Gastroesophageal sphincter (tissue), 4 donors: ENCODE measurements at regions not wholly inside any gene's neighbourhood (a gene's known extent, or its start where the extent isn't known, plus 50 kb on each side); places are given as distances from the start of the nearest gene placed in this dataset.
"Not testable (repeated sequence)": the region's sequence is repeated elsewhere in the genome, so short reads cannot be mapped to it uniquely, and the experiment has no call there.

ENCODE experiments used
- ATAC-seq: fragments of 150-250 bp; one replicate; pipeline ENCODE4 v1.9.1; 2016; ENCODE audit warnings: mild to moderate bottlenecking, moderate library complexity
- H3K27ac ChIP-seq, 4 donors: fragments of 200-600 bp; sonication (generic) in 3 of 4; 1 replicate in 3 of 4; 2 replicates in 1 of 4; pipeline ENCODE4 v1.5.1; 2016 to 2019
- H3K27me3 ChIP-seq: fragments of 200-600 bp; sonication (generic); one replicate; pipeline ENCODE4 v1.5.1; 2019
- H3K36me3 ChIP-seq, 2 donors: fragments of 200-600 bp; sonication (generic); one replicate each; pipeline ENCODE4 v1.5.1; 2019; ENCODE audit warnings: control low read depth in 1 of 2
- H3K4me1 ChIP-seq, 3 donors: fragments of 200-600 bp; sonication (generic); 1 replicate in 2 of 3; 2 replicates in 1 of 3; pipeline ENCODE4 v1.5.1; 2016 to 2019; ENCODE audit warnings: control low read depth in 2 of 3
- H3K4me3 ChIP-seq, 2 donors: fragments of 200-600 bp; sonication (generic); one replicate each; pipeline ENCODE4 v1.5.1; 2019; ENCODE audit warnings: mild to moderate bottlenecking in 1 of 2, moderate library complexity in 1 of 2
- H3K9me3 ChIP-seq, 3 donors: fragments of 200-600 bp; sonication (generic); one replicate each; pipeline ENCODE4 v1.5.1; 2017 to 2019; ENCODE audit warnings: control low read depth in 2 of 3
- EP300 ChIP-seq: sonication (generic); formaldehyde crosslinking; IDR thresholded peaks from one replicate; pipeline ENCODE4 v1.6.1; 2017; ENCODE audit warnings: antibody characterized with exemption, mild to moderate bottlenecking
- POLR2A ChIP-seq, 2 donors: fragments of 450-650 bp; IDR thresholded peaks; one replicate each; pipeline ENCODE4 v1.6.1; 2017; ENCODE audit warnings: antibody characterized with exemption in 2 of 2, mild to moderate bottlenecking in 2 of 2, moderate library complexity in 1 of 2
- POLR2AphosphoS5 ChIP-seq: sonication (generic); formaldehyde crosslinking; IDR thresholded peaks from one replicate; pipeline ENCODE4 v1.6.1; 2017; ENCODE audit warnings: antibody characterized with exemption
- WGBS, 2 donors: methylation state at CpG; one replicate each; pipeline ENCODE4 v1.1.5; 2018; ENCODE audit warnings: low coverage in 1 of 2; 5-methylcytosine and 5-hydroxymethylcytosine counted together
- TF ChIP-seq, protein P1 (sequence below), 4 experiments: fragments of 200-600 bp in 2 of 4; fragments of 450-650 bp in 2 of 4; sonication (generic) in 1 of 4; IDR thresholded peaks; one replicate each; pipeline ENCODE4 v1.5.1; 2017 to 2019; ENCODE audit warnings: antibody characterized with exemption in 4 of 4, mild to moderate bottlenecking in 2 of 4, moderate library complexity in 2 of 4

DNA sequence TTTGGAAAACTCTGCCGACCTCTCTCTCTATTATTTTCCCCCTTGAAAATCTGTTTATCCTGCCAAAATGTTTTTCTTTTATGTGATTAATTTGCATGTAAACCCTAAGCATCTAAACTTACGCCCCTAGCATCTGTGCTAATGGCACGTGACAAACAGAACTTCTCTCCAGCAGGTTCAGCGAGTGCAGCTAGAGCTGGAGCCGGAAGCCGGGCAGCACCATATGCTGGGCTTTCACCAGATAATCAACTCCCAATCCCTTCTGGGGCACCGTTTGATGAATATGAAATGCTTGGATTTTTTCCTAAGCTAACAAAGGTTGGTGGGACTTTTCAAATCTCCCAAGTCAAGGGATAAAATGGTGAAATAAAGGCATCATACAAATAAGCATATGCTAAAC is 667.5 kb upstream of the TMEM132C start:
- no peaks in the 10 kb centered on the region for H3K9me3 ChIP-seq
- TF ChIP-seq, protein P1, sequence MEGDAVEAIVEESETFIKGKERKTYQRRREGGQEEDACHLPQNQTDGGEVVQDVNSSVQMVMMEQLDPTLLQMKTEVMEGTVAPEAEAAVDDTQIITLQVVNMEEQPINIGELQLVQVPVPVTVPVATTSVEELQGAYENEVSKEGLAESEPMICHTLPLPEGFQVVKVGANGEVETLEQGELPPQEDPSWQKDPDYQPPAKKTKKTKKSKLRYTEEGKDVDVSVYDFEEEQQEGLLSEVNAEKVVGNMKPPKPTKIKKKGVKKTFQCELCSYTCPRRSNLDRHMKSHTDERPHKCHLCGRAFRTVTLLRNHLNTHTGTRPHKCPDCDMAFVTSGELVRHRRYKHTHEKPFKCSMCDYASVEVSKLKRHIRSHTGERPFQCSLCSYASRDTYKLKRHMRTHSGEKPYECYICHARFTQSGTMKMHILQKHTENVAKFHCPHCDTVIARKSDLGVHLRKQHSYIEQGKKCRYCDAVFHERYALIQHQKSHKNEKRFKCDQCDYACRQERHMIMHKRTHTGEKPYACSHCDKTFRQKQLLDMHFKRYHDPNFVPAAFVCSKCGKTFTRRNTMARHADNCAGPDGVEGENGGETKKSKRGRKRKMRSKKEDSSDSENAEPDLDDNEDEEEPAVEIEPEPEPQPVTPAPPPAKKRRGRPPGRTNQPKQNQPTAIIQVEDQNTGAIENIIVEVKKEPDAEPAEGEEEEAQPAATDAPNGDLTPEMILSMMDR (IDR thresholded peaks at IDR 0.05): no peak
- TF ChIP-seq POLR2A (IDR thresholded peaks at IDR 0.05) (no peak), POLR2AphosphoS5 (no peak)
- no peaks in the 10 kb centered on the region for H3K36me3 ChIP-seq
- H3K4me1 ChIP-seq: no peaks in the 10 kb centered on the region
- H3K27ac ChIP-seq: no peak overlapping the region
- no peaks in the 10 kb centered on the region for H3K27me3 ChIP-seq
- 46% methylated on average over 7 of the region's 7 CpGs; no CpG with 5 or more reads in 1 of the 2 donors for WGBS, 2 donors
- ATAC-seq: no peak
- no peak overlapping the region for H3K4me3 ChIP-seq

DNA sequence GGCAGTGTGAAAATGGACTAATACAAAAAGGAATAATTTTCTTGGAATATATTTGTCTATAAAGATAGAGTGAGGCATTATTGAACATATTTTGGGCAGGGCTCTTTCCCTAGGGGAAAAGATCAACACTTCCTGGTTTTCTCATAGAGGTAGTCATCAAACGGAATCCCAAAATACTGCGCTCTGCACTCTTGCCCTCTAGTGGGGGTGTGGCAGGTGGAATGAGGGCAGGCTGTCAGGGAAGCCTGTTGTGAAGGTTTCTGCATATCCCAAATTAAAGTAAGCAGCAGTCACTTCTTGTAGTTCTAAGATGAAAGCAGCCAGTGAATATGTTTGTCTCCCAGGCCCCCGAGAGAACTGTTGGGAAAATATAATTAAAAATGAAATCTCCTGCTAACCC is 666.8 kb upstream of the TMEM132C start:
- H3K27me3 ChIP-seq: no peaks in the 10 kb centered on the region
- WGBS, 2 donors: 44 to 56% methylated on average over 2 to 3 of the region's 3 CpGs

DNA sequence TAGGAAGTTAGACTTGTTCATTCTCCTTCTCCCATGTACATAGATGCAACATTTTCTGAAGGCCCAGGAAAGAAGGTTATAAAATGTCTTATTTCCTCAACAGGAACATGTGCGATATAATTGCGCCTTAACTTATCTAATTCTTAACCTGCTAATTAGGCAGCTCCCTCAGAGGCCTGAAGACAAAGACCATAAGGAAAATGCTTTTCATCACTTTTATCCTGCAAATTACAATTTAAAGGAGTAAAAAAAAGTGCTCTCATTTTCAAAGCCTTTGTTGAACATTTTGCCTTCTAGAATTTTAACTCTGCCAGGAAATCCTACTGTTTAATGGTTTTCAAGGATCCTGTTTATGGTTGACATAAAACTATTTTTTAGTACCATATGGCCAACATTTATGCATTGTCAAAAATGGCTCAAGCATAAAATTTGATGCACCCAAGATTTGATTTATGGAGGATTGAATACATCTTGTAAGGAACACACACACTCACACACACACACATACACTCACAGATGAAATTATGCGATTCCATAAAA is 660.4 kb upstream of the TMEM132C start:
- ATAC-seq: no peak
- Histone ChIP-seq H3K4me1 (no peaks in the 10 kb centered on the region), H3K4me3 (no peak overlapping the region), H3K27me3 (peaks cover 13% of the 10 kb centered on the region), H3K9me3 (no peaks in the 10 kb centered on the region), H3K27ac (no peak overlapping the region), H3K36me3 (no peaks in the 10 kb centered on the region)
- WGBS, 2 donors: 82 to 90% methylated on average over 3 of the region's 3 CpGs
- TF ChIP-seq, protein P1 (IDR thresholded peaks at IDR 0.05): no peak
- TF ChIP-seq POLR2AphosphoS5 (no peak), EP300 (no peak), POLR2A (IDR thresholded peaks at IDR 0.05) (no peak)

More for the DNA sequence above, 666.8 kb upstream of the TMEM132C start:
- Histone ChIP-seq H3K4me3 (no peak overlapping the region), H3K9me3 (no peaks in the 10 kb centered on the region), H3K4me1 (no peaks in the 10 kb centered on the region), H3K27ac (no peak overlapping the region), H3K36me3 (no peaks in the 10 kb centered on the region)
- no peak for ATAC-seq
- TF ChIP-seq POLR2A (IDR thresholded peaks at IDR 0.05) (no peak), POLR2AphosphoS5 (no peak), EP300 (no peak)
- TF ChIP-seq, protein P1 (IDR thresholded peaks at IDR 0.05): no peak

DNA sequence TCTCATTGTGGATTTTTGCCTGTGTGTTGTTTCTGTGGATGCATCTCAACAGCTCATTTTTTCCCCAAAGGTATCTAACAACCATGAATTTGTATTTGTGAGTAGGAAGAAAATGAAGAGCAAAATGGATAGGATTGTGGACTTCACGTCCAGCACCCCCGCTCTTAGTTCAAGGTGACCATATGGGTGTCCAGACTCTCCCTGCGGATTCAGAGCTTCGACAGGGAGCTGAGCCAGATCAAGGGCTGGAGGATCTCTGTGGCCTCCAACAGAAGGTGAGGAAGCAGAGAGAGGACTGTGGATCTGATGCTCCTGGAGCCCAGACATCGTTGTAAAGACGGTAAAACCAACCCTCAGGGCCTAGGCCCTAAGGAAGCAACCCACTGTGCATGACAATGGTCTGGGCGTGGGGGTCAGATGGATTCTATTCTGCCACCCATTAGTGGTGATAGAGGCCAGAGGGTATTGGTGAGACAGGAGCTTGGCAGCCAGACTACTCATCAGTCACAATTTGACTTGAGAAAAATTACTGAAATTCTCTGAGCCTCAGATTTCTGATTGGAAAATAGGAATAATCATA is 659.7 kb upstream of the TMEM132C start:
- Histone ChIP-seq H3K27me3 (peaks cover 13% of the 10 kb centered on the region), H3K27ac (no peak overlapping the region), H3K4me1 (no peaks in the 10 kb centered on the region), H3K9me3 (no peaks in the 10 kb centered on the region), H3K4me3 (no peak overlapping the region), H3K36me3 (no peaks in the 10 kb centered on the region)
- no peak for TF ChIP-seq POLR2A (IDR thresholded peaks at IDR 0.05)
- TF ChIP-seq EP300: no peak
- TF ChIP-seq, protein P1 (IDR thresholded peaks at IDR 0.05): no peak
- no peak for TF ChIP-seq POLR2AphosphoS5
- 83% methylated on average over 4 of the region's 7 CpGs; no CpG with 5 or more reads in 1 of the 2 donors for WGBS, 2 donors
- ATAC-seq: no peak

DNA sequence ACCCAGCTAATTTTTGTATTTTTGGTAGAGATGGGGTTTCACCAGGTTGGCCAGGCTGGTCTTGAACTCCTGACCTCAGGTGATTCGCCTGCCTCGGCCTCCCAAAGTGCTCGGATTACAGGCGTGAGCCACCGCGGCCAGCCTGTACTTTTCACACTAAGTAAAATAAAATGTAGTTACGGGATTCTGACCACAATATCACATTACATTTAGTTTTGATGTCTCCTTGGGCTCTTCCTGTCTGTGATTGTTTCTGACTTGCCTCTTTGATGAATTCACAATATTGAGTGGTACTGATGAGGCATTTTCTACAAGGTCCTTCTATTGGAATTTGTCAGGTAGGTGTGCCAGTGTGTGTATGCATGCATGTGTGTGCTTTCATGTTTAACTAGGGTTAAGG is 658.6 kb upstream of the TMEM132C start:
- not testable (repeated sequence) for H3K27ac ChIP-seq, H3K9me3 ChIP-seq, H3K4me1 ChIP-seq, ATAC-seq, H3K36me3 ChIP-seq, H3K4me3 ChIP-seq
- H3K27me3 ChIP-seq: peaks cover 13% of the 10 kb centered on the region
- WGBS, 2 donors: 94 to 96% methylated on average over 7 of the region's 7 CpGs
